ENCODE measurements at regions not wholly inside any gene's neighbourhood (a gene's known extent, or its start where the extent isn't known, plus 50 kb on each side); places are given as distances from the start of the nearest gene placed in this dataset.
"Not testable (repeated sequence)": the region's sequence is repeated elsewhere in the genome, so short reads cannot be mapped to it uniquely, and the experiment has no call there.

DNA sequence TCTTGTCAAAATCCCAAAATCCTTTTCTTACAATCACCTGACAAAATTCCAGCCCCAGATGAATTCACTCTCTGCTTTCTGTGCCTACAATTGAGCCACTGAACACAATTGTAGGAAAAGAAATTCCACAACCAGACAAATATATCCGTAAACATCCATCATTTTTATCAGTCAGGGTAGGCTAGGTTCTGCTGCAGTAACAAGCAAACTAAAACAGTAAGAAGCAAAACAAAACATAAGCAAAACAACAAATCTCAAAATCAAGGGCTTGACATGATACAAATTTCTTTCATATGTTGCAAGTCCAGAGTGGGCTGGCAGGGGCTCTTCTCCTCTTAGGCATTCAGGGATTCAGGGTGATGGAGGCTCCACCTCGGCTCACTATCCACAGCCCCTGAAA lies 114.2 kb upstream of the MAN2A1 start:
- no peak for DNase-seq (ENCODE audit: low read depth)

DNA sequence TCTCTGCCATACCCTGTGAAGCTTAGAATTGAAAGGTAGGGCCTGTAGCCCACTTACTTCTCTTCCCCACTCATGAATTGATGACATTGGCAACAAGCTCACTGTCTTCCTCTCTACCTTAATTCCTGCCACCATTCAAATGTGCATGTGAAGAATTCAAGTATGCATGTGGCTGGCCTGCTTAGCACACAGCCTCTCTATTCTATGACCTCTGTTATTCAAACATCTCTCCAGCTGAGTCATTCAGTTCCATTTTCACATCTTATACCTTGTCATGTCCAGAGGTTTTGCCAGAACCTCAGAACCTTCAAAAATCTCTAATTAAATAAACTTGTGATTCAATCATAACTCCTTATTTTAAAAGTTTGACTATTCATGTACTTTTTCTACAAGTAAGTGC lies 114.7 kb upstream of the MAN2A1 start:
- DNase-seq (ENCODE audit: low read depth), result no peak

DNA sequence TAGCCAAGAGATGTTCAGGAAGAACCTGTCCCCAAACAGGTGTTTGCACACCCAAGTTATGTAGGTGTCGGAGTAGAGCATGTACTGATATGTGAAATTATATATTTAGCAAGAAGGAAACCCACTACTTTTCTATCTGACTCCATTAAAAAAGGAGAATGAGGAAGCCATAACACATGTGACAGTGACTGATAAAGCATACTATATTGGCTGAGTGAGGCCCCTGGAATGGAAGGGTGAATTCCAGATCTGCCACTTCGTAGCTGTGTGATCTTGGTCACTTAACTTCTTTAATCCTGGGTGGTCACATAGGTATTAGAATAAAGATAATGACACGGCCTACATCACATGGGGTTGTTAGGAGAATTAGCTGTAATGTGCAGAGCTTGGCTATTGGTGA lies 116.0 kb upstream of the MAN2A1 start:
- DNase-seq (ENCODE audit: low read depth), result no peak

DNA sequence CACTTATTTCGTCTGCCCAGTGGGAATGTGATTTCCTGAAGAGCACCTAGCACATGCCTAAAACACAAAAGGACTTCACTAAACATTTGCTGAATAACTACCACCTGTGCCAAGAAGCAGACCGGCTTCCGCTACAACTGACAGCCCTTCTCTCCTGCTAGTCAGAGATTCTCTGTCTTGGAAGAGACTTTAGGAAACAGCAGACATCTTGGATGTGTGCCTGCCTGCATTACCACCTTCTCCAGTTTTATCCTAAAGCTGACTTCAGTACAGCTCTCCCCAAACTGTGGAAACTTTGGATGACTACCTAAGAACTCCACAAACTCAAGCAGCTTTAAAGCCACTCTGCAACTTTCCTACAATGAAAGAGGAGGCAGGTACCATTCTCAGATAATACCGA lies 116.5 kb upstream of the MAN2A1 start:
- DNase-seq (ENCODE audit: low read depth), result no peak

DNA sequence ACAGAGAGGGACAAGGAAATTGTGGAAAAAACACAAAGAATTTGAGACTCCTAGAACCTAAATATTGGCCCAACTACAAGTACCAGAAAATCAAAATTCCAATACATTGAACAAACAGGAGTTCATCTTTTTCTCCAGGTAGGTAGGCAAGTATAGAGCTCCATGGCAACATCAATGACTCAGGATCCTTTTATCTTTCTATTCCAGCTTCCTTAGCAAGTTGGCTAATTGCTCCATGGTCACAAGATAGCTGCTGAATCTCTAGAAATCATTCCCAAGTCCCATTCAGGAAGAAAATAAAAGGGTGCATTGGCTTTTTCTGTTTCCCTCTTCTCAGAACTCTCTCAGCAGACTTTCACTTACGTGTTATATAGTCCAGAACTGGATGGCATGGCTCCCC lies 117.9 kb upstream of the MAN2A1 start:
- no peak for DNase-seq (ENCODE audit: low read depth)

DNA sequence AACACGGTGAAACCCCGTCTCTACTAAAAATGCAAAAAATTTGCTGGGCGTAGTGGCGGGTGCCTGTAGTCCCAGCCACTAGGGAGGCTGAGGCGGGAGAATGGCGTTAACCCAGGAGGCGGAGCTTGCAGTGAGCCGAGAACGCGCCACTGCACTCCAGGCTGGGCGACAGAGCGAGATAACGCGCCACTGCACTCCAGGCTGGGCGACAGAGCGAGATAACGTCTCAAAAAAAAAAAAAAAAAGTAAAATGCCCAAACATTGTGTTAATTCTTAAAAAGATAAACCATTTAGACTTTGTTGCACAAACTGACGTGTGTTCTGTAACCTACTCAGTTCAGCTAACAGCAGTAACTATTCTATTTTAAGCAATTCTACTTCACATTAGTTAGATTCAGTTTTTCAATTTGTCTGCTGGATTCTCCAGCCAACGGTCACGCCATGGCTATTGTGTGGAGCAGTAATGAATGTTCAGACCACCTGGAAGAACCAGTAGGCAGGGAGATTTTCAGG lies 119.3 kb upstream of the MAN2A1 start:
- no peak for DNase-seq (ENCODE audit: low read depth)

DNA sequence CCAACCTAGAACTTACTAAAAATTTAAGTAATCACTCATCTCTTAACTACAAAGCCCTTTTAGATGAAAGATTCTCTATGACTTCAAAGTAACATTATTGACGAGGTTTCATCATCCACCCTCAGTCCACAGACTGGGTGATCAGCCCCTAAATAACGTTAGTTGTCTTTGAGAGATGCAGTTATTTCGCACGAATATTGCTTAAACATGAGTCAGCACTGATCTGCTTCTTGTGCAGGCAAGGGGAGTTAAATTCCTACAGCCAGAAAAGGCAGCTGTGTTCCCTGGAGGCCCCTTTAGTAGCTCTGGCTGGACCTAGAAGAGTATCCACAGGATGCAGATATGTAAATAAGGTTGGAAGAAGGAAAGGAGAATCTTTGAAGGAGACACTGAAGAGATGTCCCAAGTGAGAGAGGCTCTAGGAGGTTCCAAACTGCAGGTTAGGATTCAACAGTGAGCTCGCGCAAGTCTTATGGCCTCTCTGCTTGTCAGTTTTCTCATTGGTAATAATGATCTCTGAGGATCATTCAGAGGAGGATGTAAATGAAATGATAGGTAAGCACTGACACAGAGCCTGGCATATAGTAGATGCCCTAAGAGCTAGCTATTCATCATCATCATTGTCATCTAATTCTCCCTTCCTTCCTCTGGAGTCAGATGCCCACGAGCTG lies 122.2 kb upstream of the MAN2A1 start:
- DNase-seq (ENCODE audit: low read depth), result peak; percentile 22

DNA sequence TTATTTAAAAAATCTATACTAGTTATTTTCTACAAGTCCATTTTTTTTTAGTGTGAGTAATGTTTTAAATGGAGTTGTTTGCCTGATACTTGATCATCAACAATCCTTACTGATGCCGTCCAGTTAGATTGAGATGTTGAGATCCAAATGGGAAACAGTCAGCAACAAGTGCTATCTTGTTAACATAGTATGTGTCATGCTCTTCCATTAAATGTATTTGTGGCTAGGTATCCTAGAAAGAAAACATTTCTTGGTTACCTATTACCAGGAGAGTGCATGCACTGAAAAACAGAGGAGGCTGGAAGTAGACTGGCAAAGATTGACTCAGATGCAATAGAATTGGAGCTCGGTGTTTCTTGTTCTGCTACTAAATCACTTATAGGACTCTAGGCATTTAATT lies 123.4 kb upstream of the MAN2A1 start:
- no peak for DNase-seq (ENCODE audit: low read depth)

DNA sequence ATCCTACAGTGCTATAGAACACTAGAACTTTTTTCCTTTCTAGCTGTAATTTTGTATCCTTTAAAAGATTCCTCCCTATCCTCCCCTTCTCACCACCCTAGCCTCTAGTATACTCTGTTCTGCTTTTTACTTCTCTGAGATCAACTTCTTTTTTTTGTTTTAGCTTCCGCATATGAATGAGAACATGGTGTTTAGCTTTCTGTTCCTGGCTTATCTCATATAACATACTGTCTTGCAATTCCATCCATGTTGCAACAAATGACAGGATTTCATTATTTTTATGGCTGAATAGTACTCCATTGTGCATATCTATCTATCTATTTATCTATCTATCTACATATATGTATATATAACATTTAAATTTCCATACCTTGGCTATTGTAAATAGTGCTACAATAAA lies 126.0 kb upstream of the MAN2A1 start:
- DNase-seq (ENCODE audit: low read depth), result no peak

DNA sequence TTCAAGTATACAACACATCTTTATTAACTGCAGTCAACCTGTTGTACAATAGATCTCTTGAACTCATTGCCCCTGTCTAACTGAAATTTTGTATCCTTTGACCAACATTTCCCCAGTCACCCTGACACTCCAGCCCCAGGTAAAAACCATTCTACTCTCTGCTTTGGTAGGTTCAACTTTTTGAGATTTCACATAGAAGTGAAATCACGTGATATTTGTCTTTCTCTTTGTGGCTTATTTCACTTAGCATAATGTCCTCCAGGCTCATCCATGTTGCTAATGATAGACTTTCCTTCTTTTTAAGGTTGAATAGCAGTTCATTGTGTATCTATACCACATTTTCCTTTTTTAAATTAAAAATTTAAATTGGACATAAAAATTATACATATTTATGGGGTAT lies 126.5 kb upstream of the MAN2A1 start:
- no peak for DNase-seq (ENCODE audit: low read depth)

DNA sequence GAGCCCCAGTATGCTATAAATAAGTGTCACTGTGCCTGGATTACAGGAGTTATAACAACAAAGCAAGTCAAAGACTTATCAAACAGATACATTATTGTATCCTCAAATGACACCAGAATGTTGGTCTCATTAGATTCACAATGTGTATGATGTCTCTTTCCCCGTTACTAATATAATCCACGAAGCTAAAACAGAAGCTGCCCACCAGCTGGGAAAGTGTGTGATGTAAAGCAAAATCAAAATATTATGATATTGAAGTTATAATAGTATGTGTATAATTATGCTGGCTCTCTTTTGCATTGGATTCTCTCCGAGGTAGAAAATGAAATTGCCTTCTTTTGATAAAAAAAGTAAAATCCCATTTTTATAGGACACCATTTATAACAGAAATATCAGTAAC lies 127.3 kb upstream of the MAN2A1 start:
- DNase-seq (ENCODE audit: low read depth), result no peak

DNA sequence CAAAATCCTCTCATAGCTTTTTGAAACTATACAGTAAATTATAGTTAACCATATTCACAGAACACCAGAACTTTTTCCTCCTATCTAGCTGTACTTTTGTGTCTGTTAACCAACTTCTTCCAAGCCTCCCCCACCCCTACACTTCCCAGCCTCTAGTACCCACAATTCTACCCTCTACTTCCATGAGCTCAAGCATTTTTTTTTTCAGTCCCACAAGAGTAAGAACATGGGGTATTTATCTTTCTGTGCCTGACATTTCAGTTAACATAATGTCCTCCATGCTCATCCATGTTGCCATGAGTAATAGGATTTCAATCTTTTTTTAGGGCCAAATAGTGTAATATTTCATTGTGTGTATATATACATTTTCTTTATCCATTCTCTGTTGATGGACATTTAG lies 128.3 kb upstream of the MAN2A1 start:
- DNase-seq (ENCODE audit: low read depth), result no peak

DNA sequence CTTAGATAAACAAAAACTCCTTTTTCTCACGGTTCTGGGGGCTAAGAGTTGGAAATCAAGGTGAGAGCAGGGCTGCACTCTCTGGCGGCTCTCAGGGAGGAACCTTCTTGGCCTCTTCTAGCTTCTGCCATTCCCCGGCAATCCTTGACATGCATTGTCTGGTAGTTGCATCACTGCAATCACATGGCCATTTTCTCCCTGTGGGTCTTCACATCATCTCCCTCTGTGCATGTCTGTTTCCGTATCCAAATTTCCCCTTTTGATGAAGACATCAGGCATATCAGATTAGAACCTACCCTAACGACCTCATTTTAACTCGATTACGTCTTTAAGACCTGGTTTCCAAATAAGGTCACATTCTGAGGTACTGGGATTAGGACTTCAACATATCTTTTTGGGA lies 129.2 kb upstream of the MAN2A1 start:
- DNase-seq (ENCODE audit: low read depth), result no peak

DNA sequence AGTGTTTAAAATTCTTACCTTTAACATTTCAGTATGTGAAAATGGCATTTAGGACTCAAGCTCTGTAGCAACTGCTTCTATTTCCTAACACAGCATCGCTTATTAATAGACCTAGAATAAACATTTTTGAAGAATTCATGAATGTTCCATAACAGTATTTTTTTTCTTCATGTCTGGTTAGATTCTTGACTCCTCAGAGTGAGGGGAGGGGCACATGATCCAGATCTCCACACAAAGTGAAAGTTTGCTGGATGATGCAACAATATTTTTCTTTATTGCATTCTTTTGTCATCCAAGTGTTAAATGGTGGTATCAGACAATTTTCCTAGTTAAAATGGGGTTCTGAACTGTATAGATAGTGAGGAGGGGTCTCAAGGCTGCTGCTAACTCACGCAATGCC lies 130.8 kb upstream of the MAN2A1 start:
- no peak for DNase-seq (ENCODE audit: low read depth)

DNA sequence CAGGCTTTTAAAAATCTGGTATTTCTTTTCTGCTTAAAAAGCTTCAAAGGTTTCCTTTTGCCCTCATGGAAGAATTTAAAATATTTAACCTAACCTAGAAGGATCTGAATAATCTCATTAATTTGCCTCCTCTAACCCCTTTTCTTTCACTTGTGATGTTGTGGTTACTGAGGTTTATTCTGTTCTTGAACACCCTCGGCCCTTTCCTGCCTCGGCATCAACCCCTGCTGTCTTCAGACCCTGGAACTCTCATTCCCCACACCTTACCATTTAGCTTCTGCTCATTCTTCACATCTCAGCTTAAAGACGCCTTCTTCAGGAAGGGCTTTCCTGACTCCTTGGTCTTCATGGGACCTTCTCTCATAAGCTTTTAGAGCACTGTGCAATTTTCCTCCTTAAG lies 131.4 kb upstream of the MAN2A1 start:
- DNase-seq (ENCODE audit: low read depth), result no peak

DNA sequence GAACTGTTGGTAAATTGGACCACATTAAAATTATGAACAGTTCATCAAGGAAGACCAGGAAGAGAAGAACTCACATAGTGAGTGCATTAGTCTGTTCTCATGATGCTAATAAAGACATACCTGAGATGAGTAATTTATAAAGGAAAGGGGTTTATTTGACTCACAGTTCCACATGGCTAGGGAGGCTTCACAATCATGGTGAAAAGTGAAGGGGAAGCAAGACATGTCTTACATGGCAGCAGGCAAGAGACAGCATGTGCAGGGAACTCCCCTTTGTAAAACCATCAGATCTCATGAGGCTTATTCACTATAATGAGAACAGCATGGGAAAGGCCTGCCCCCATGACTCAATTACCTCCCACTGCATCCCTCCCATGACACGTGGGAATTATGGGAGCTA lies 135.9 kb upstream of the MAN2A1 start:
- DNase-seq (ENCODE audit: low read depth), result no peak

DNA sequence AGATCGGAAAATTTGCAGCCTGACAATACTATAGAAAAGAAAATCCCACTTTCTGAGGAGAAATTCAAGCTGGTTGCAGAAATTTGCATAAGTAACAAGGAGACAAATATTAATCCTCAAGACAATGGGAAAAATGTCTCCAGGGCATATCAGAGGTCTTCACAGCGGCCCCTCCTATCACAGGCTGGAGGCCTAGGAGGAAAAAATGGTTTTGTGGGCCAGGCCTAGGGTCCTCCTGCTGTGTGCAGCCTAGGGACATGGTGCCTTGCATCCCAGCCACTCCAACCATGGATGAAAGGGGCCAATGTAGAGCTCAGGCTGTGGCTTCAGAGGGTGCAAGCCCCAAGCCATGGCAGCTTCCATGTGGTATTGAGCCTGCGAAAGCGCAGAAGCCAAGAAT lies 138.5 kb upstream of the MAN2A1 start:
- not testable (repeated sequence) for DNase-seq (ENCODE audit: low read depth)

DNA sequence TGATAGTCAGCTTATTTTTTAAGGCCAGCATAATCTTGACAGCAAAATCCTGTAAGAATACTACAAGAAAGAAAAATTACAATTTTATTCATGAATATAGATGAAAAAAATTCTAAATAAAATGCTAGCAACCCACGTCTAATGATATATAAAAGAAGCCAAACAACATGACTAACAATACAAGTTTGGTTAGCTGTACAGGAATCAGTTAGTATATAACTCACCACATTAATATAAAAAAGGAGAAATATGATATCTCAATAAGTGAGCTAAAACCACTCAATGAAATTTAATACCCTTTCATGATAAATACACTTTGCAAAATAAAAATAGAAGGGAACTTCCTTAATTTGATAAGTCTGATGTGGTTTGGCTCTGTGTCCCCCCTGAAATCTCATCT lies 139.7 kb upstream of the MAN2A1 start:
- no peak for DNase-seq (ENCODE audit: low read depth)

DNA sequence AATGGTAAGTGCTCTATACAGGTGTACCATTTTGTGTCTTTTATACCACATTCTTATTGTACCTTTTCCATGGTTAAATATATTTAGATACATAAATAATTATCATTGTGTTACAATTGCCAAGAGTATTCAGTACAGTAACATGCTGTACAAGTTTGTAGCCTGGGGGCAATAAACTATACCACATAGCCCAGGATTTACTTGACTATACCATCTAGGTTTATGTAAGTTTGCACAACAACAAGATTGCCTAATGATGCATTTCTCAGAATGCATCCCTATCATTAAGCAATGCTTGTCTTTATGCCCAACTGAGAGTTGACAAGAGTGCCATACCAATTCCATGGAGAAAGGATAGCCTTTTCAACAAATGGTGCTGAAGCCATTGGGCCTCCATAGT lies 136.7 kb upstream of the PJA2 start:
- no peak for DNase-seq (ENCODE audit: low read depth)

DNA sequence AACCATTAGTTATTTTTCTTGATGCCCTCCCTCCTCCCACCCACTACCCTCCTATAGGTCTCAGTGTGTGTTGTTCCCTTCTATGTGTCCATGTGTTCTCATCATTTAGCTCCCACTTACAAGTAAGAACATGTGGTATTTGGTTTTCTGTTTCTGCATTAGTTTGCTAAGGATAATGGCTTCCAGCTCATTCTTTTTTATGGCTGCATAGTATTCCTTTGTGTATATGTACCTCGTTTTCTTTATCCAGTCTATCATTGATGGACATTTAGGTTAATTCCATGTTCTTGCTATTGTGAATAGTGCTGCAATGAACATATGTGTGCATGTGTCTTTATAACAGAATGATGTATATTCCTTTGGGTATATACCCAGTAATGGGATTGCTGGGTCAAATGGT lies 135.1 kb upstream of the PJA2 start:
- DNase-seq (ENCODE audit: low read depth), result not testable (repeated sequence)

DNA sequence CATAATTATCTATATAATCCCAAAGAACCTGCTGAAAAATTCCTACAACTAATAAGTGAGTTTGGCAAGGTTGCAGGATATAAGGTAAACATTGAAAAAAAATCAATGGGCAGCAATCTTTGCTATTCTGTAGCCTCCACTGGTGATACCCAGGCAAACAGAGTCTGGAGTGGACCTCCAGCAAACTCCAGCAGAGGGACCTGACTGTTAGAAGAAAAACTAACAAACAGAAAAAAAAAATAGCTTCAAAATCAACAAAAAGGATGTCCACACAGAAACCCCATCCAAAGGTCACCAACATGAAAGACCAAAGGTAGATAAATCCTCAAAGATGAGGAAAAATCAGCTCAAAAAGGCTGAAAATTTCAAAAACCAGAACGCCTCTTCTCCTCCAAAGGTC lies 128.9 kb upstream of the PJA2 start:
- not testable (repeated sequence) for DNase-seq (ENCODE audit: low read depth)

DNA sequence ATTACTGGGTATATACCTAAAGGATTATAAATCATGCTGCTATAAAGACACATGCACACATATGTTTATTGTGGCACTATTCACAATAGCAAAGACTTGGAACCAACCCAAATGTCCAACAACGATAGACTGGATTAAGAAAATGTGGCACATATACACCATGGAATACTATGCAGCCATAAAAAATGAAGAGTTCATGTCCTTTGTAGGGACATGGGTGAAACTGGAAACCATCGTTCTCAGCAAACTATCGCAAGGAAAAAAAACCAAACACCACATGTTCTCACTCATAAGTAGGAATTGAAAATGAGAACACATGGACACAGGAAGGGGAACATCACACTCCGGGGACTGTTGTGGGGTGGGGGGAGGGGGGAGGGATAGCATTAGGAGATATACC lies 125.3 kb upstream of the PJA2 start:
- DNase-seq (ENCODE audit: low read depth), result not testable (repeated sequence)

DNA sequence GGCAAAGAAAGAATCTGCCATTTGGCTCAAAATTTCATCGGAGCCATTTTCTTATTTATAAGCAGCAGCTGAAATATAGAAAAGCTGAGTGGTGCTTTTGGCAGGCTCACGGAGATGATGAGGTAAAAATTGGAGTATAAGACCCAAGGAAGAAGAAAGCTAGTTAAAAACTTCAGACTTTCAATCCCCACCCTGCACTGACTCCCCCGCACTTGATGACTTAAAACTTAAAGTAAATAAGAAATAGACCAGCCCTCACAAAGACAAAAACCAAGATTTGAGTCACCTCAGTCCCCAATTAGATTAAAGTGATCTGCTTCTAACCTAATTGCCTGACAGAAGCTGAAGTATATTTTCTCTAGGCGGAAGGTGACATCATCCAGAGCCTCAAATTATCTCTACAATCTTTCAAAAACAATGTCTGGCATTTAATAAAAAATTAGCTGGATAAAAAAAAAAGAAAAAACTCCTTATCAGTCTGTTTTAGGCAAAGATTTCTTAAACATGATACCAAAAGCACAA lies 124.0 kb upstream of the PJA2 start:
- DNase-seq (ENCODE audit: low read depth), result no peak

DNA sequence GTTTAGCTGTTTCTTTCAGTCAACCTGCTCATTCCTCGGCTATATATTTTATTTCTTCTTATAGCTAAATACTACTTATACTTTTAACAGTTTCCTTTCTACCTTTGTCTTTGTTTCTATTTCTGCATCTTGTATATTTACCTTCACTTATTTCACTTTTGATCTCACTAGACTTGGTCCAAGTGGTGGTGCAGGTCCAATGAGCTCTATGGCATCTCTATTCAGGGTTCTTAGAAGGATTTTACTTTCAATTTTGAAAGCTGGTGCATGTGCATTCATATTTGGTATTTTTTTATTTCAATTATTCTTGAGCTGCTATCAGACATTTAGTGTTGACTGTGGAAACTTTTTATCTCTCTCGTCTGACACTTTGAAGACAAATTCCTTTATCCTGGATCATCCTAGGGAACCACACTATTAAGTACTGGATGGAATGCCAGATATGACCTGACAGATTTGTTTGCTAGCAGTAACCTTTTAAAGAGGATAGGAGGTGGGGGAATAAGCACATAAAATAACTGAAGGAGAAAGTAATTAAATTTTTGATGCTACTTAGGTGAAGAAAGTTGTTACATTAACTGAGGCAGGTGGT lies 123.1 kb upstream of the PJA2 start:
- DNase-seq (ENCODE audit: low read depth), result no peak

Measured in fibroblast of gingiva (primary cell).